A673 (cell line): ENCODE measurements at regions not wholly inside any gene's neighbourhood (a gene's known extent, or its start where the extent isn't known, plus 50 kb on each side); places are given as distances from the start of the nearest gene placed in this dataset.

ENCODE experiments used
- CTCF ChIP-seq: fragments of 300-800, 200-600 bp; sonication (generic); conservative IDR thresholded peaks from 2 replicates; pipeline ENCODE4 v1.5.1; 2017; ENCODE audit warnings: low read depth, mild to moderate bottlenecking, antibody characterized with exemption, low read length, moderate library complexity, mixed read lengths
- EZH2 ChIP-seq: fragments of 200-600 bp; sonication (generic); IDR thresholded peaks from 2 replicates; pipeline ENCODE4 v1.6.1; 2017; ENCODE audit warnings: borderline replicate concordance, low read depth, mild to moderate bottlenecking, mixed read lengths, antibody characterized with exemption, low read length; ENCODE audit not compliant: poor library complexity, severe bottlenecking

GRCh38 chr18:64208516-64208915, 59.6 kb upstream of the LINC00305 start:
- TF ChIP-seq CTCF (no peak), EZH2 (no peak)
